ENCODE measurements at regions not wholly inside any gene's neighbourhood (a gene's known extent, or its start where the extent isn't known, plus 50 kb on each side); places are given as distances from the start of the nearest gene placed in this dataset.

DNA sequence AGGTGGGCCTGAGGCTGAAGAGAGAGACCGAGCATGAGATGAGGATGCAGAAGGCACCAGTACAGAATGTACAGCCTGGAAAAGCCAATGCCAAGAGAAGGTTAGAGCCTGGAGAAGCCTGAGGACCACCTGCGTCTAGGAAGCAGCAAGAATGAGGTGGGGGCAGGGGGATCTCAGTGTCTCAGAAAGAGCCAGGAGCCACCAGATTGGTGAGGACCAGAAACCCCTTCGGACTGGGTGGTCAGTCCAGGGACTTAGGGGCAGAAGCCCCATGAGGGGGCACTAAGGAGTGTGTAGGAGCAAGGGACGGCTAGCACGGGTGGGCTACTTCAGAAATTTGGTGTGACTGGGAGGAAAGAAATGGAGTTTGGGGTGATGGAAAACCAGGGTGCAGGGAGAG lies 205.9 kb upstream of the RNF32 start:
- no peak overlapping the region for H3K4me3 ChIP-seq (ENCODE audit: low read depth, low read length)
- TF ChIP-seq, protein P1, sequence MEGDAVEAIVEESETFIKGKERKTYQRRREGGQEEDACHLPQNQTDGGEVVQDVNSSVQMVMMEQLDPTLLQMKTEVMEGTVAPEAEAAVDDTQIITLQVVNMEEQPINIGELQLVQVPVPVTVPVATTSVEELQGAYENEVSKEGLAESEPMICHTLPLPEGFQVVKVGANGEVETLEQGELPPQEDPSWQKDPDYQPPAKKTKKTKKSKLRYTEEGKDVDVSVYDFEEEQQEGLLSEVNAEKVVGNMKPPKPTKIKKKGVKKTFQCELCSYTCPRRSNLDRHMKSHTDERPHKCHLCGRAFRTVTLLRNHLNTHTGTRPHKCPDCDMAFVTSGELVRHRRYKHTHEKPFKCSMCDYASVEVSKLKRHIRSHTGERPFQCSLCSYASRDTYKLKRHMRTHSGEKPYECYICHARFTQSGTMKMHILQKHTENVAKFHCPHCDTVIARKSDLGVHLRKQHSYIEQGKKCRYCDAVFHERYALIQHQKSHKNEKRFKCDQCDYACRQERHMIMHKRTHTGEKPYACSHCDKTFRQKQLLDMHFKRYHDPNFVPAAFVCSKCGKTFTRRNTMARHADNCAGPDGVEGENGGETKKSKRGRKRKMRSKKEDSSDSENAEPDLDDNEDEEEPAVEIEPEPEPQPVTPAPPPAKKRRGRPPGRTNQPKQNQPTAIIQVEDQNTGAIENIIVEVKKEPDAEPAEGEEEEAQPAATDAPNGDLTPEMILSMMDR (IDR thresholded peaks at IDR 0.05; ENCODE audit: insufficient read depth, low read depth, low read length) = no peak
- DNase-seq (ENCODE audit: low read depth) = no peak

GRCh38 chr7:156432018-156432417 lies 208.6 kb upstream of the RNF32 start:
- TF ChIP-seq, protein P1 (IDR thresholded peaks at IDR 0.05; ENCODE audit: insufficient read depth, low read depth, low read length) = no peak

DNA sequence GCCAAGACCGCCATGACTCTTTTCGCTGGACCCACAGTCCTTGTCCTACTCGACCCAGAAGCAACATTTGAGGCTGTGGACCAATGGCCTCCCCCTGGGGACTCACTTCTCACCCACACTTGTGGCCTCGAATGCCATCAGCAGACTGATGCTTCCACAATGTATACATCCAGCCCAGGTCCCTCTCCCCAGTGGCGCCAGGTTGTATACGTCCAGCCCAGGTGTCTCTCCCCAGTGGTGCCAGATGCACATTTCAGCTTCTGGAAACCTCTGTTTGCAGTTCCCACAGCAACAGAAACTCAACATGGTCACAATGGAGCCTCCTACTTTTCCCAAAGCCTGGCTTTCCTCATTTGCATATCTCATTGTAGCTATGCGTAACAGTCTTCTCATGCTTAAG lies 210.5 kb upstream of the RNF32 start:
- H3K4me3 ChIP-seq (ENCODE audit: low read depth, low read length) = no peak overlapping the region
- TF ChIP-seq, protein P1 (IDR thresholded peaks at IDR 0.05; ENCODE audit: insufficient read depth, low read depth, low read length) = no peak
- DNase-seq (ENCODE audit: low read depth) = no peak

More at GRCh38 chr7:156432018-156432417, 208.6 kb upstream of the RNF32 start:
- DNase-seq (ENCODE audit: low read depth) = no peak
- H3K4me3 ChIP-seq (ENCODE audit: low read depth, low read length) = no peak overlapping the region

DNA sequence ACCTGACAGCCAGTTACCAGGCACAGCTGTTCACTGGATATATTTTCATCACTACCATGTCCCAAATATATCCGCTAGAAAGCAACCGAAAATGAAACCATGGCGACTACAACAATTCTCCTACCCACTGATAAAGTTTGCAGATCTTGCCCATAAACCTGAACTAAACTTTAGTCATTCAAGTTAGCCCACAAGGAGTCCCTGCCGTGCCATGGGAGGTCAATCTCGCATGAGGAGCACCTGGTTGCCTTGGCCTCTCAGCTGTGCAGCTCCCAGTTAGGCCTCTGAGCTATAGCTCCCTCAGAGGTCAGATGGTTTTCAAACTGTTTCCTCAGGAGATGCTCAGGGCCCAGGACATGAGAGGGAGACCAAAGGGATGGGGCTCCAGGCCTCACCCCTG lies 211.1 kb upstream of the RNF32 start:
- no peak for DNase-seq (ENCODE audit: low read depth)
- H3K4me3 ChIP-seq (ENCODE audit: low read depth, low read length) = no peak overlapping the region
- TF ChIP-seq, protein P1 (IDR thresholded peaks at IDR 0.05; ENCODE audit: insufficient read depth, low read depth, low read length) = no peak

DNA sequence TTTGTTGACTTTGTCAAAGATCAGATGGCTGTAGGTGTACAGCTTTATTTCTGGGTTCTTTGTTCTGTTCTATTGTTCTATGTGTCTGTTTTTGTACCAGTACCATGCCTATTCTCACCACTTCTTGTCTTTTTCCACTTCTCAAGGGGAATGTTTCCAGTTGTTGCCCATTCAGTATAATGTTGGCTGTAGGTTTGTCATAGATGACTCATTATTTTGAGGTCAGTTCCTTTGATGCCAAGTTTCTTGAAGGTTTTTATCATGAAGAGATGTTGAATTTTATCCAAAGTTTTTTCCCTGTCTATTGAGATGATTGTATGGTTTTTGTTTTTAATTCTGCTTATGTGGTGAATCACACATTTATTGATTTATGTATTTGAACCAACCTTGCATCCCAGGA lies 216.7 kb upstream of the RNF32 start:
- no peak for DNase-seq (ENCODE audit: low read depth)
- TF ChIP-seq, protein P1 (IDR thresholded peaks at IDR 0.05; ENCODE audit: insufficient read depth, low read depth, low read length) = no peak
- no peak overlapping the region for H3K4me3 ChIP-seq (ENCODE audit: low read depth, low read length)

GRCh38 chr7:156420496-156420895 lies 220.1 kb upstream of the RNF32 start:
- TF ChIP-seq, protein P1 (IDR thresholded peaks at IDR 0.05; ENCODE audit: insufficient read depth, low read depth, low read length) = no peak
- H3K4me3 ChIP-seq (ENCODE audit: low read depth, low read length) = no peak overlapping the region
- no peak for DNase-seq (ENCODE audit: low read depth)

DNA sequence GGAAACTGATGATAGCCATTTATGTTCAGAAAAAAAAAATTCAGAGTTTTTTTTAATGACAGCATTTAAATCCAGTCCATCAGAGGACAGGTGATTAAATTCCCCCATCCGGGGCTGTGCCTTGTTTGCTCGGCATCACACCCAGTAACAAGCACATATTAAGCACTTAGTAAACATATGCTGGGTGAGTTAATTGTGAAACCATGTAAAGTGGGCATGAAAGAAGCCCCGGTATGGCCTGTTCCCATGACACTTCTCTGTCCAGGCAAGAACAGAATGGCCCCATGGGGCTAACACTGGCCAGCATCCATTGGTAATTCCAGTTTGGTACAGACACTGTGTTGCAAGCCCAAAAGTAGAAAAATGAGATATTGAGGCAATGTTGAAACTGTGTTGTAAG lies 220.8 kb upstream of the RNF32 start:
- DNase-seq (ENCODE audit: low read depth) = no peak
- no peak overlapping the region for H3K4me3 ChIP-seq (ENCODE audit: low read depth, low read length)
- TF ChIP-seq, protein P1 (IDR thresholded peaks at IDR 0.05; ENCODE audit: insufficient read depth, low read depth, low read length) = no peak
